Stimulated activated effector memory CD8-positive, alpha-beta T cell treated with anti-CD3 and anti-CD28 coated beads, Interleukin-12 subunit alpha, Interleukin-12 subunit beta, amount 100 ng/mL, for 72 hours (primary cell): ENCODE measurements at regions not wholly inside any gene's neighbourhood (a gene's known extent, or its start where the extent isn't known, plus 50 kb on each side); places are given as distances from the start of the nearest gene placed in this dataset.
"Not testable (repeated sequence)": the region's sequence is repeated elsewhere in the genome, so short reads cannot be mapped to it uniquely, and the experiment has no call there.

Source experiments
- ATAC-seq: fragments of 150-1000 bp; cut with Tn5 transposase; 2 replicates; pipeline ENCODE4 v1.10.0; 2021
- DNase-seq, 2 donors: peaks; one replicate each; pipeline ENCODE4 v3.0.0; 2021 to 2022; ENCODE audit warnings: low spot score in 2 of 2
- H3K27ac Mint-ChIP-seq: one replicate; pipeline ENCODE4 v1.8.0; 2022; ENCODE audit warnings: mild to moderate bottlenecking, mixed read lengths
- H3K36me3 Mint-ChIP-seq: one replicate; pipeline ENCODE4 v1.8.0; 2022; ENCODE audit warnings: mild to moderate bottlenecking, mixed read lengths
- H3K4me1 Mint-ChIP-seq: one replicate; pipeline ENCODE4 v1.8.0; 2022; ENCODE audit warnings: mixed read lengths
- H3K4me3 Mint-ChIP-seq: one replicate; pipeline ENCODE4 v1.8.0; 2022; ENCODE audit warnings: mild to moderate bottlenecking, mixed read lengths
- H3K9me3 Mint-ChIP-seq: one replicate; pipeline ENCODE4 v1.8.0; 2022; ENCODE audit warnings: mixed read lengths

GRCh38 chr5:50607953-50608705 is 58.3 kb upstream of the PARP8 start:
- H3K4me1 Mint-ChIP-seq, DNase-seq, ATAC-seq, H3K4me3 Mint-ChIP-seq, H3K9me3 Mint-ChIP-seq, H3K36me3 Mint-ChIP-seq, H3K27ac Mint-ChIP-seq: not testable (repeated sequence)

GRCh38 chr5:50613057-50613456 is 53.4 kb upstream of the PARP8 start:
- H3K4me1 Mint-ChIP-seq, ATAC-seq, H3K27ac Mint-ChIP-seq, H3K36me3 Mint-ChIP-seq, H3K4me3 Mint-ChIP-seq, H3K9me3 Mint-ChIP-seq, DNase-seq: not testable (repeated sequence)
